Thyroid gland (tissue), 4 donors: ENCODE measurements at regions not wholly inside any gene's neighbourhood (a gene's known extent, or its start where the extent isn't known, plus 50 kb on each side); places are given as distances from the start of the nearest gene placed in this dataset.

Experiments used
- CTCF ChIP-seq, 6 experiments: fragments of 200-600 bp in 3 of 6; fragments of 450-650 bp in 3 of 6; sonication (generic) in 3 of 6; IDR thresholded peaks; one replicate each; pipeline ENCODE4 v1.5.1; 2016 to 2019; ENCODE audit warnings: antibody characterized with exemption in 6 of 6, mild to moderate bottlenecking in 2 of 6, inconsistent platforms in 1 of 6, moderate library complexity in 1 of 6
- POLR2A ChIP-seq, 2 donors: fragments of 450-650 bp; IDR thresholded peaks; one replicate each; pipeline ENCODE4 v1.6.1; 2017; ENCODE audit warnings: antibody characterized with exemption in 2 of 2, mild to moderate bottlenecking in 2 of 2, moderate library complexity in 1 of 2

- no peak for TF ChIP-seq CTCF (IDR thresholded peaks at IDR 0.05)
- no peak for TF ChIP-seq POLR2A (IDR thresholded peaks at IDR 0.05)
Observed at GRCh38 chr2:139885921-139886498, 1105.8 kb upstream of the NXPH2 start.
